Neural progenitor cell (in vitro differentiated cells): ENCODE measurements at regions not wholly inside any gene's neighbourhood (a gene's known extent, or its start where the extent isn't known, plus 50 kb on each side); places are given as distances from the start of the nearest gene placed in this dataset.

Source experiments
- DNase-seq: peaks from one replicate; pipeline ENCODE4 v3.0.0-alpha.2; 2016; ENCODE audit warnings: low spot score
- H2AFZ ChIP-seq: fragments of 200-600 bp; sonication (generic); replicated peaks from 2 replicates; pipeline ENCODE4 v1.6.1; 2016; ENCODE audit warnings: antibody characterized with exemption
- H3F3A ChIP-seq: fragments of 200-600 bp; sonication (generic); 2 replicates; pipeline ENCODE4 v1.6.1; 2016; ENCODE audit warnings: antibody characterized with exemption, low read depth
- H3K27ac ChIP-seq: fragments of 200-600 bp; sonication (generic); 2 replicates; pipeline ENCODE4 v1.5.1; 2016; ENCODE audit warnings: mild to moderate bottlenecking
- H3K27me3 ChIP-seq: fragments of 200-600 bp; sonication (generic); 2 replicates; pipeline ENCODE4 v1.6.1; 2016; ENCODE audit warnings: mild to moderate bottlenecking, moderate library complexity
- H3K36me3 ChIP-seq: fragments of 200-600 bp; sonication (generic); 2 replicates; pipeline ENCODE4 v1.5.1; 2016
- H3K4me1 ChIP-seq: fragments of 200-600 bp; sonication (generic); 2 replicates; pipeline ENCODE4 v1.6.1; 2016; ENCODE audit warnings: mixed run types
- H3K4me2 ChIP-seq: fragments of 200-600 bp; sonication (generic); 2 replicates; pipeline ENCODE4 v1.6.1; 2016
- H3K4me3 ChIP-seq: fragments of 200-600 bp; sonication (generic); 2 replicates; pipeline ENCODE4 v1.5.1; 2016
- H3K79me2 ChIP-seq: fragments of 200-600 bp; sonication (generic); 2 replicates; pipeline ENCODE4 v1.6.1; 2016; ENCODE audit warnings: low read depth
- H3K9ac ChIP-seq: fragments of 200-600 bp; sonication (generic); 2 replicates; pipeline ENCODE4 v1.6.1; 2016
- H3K9me3 ChIP-seq: fragments of 200-600 bp; sonication (generic); 2 replicates; pipeline ENCODE4 v1.5.1; 2016; ENCODE audit warnings: low read depth
- H4K20me1 ChIP-seq: fragments of 200-600 bp; sonication (generic); 2 replicates; pipeline ENCODE4 v1.6.1; 2016; ENCODE audit warnings: low read depth
- H3K27ac Mint-ChIP-seq: 3 replicates; pipeline ENCODE4 v1.8.0; 2021; ENCODE audit warnings: mixed read lengths
- H3K27me3 Mint-ChIP-seq: 2 replicates; pipeline ENCODE4 v1.8.0; 2022; ENCODE audit warnings: low read depth, mild to moderate bottlenecking, inconsistent platforms, moderate library complexity, mixed read lengths; ENCODE audit not compliant: insufficient read depth
- H3K36me3 Mint-ChIP-seq: 3 replicates; pipeline ENCODE4 v1.8.0; 2021; ENCODE audit warnings: mixed read lengths
- H3K4me1 Mint-ChIP-seq: 3 replicates; pipeline ENCODE4 v1.8.0; 2021; ENCODE audit warnings: mixed read lengths
- H3K4me3 Mint-ChIP-seq: 3 replicates; pipeline ENCODE4 v1.8.0; 2021; ENCODE audit warnings: mild to moderate bottlenecking, moderate library complexity, mixed read lengths
- H3K9me3 Mint-ChIP-seq: 3 replicates; pipeline ENCODE4 v1.8.0; 2020; ENCODE audit warnings: mixed read lengths
- CTCF ChIP-seq: fragments of 200-600 bp; sonication (generic); IDR thresholded peaks from 2 replicates; pipeline ENCODE4 v1.5.1; 2017; ENCODE audit warnings: antibody characterized with exemption, mild to moderate bottlenecking
- EZH2 ChIP-seq: fragments of 200-600 bp; sonication (generic); IDR thresholded peaks from 2 replicates; pipeline ENCODE4 v1.6.1; 2017; ENCODE audit warnings: antibody characterized with exemption, mild to moderate bottlenecking, moderate library complexity
- EZH2phosphoT487 ChIP-seq: fragments of 200-600 bp; sonication (generic); IDR thresholded peaks from 2 replicates; pipeline ENCODE4 v1.6.1; 2017; ENCODE audit warnings: antibody characterized with exemption

- Histone ChIP-seq H3K4me3 (no peak overlapping the region), H3K79me2 (no peaks in the 10 kb centered on the region), H3K36me3 (no peaks in the 10 kb centered on the region), H3K4me2 (no peak overlapping the region), H3K27ac (no peak overlapping the region), H3K4me1 (peaks cover 8% of the 10 kb centered on the region), H3K9ac (no peak overlapping the region), H3F3A (no peaks in the 10 kb centered on the region), H3K9me3 (no peaks in the 10 kb centered on the region), H4K20me1 (no peaks in the 10 kb centered on the region), H2AFZ (no peak overlapping the region), H3K27me3 (no peaks in the 10 kb centered on the region)
- DNase-seq = no peak
- TF ChIP-seq EZH2 = no peak
- no peak for TF ChIP-seq EZH2phosphoT487
- TF ChIP-seq CTCF = no peak
- Mint-ChIP-seq H3K27ac (no peak overlapping the region), H3K27me3 (peaks cover 2% of the 10 kb centered on the region), H3K4me3 (no peak overlapping the region), H3K36me3 (peaks cover 11% of the 10 kb centered on the region), H3K4me1 (peaks cover 11% of the 10 kb centered on the region), H3K9me3 (peaks cover 34% of the 10 kb centered on the region)
Measured at GRCh38 chr4:123822353-123822752, 425.8 kb downstream of the SPRY1 start.

- no peak for TF ChIP-seq EZH2
- no peak for TF ChIP-seq EZH2phosphoT487
- no peak for TF ChIP-seq CTCF
- no peak overlapping the region for H3K27ac ChIP-seq
- H4K20me1 ChIP-seq = no peaks in the 10 kb centered on the region
- no peak overlapping the region for H3K27ac Mint-ChIP-seq
- peaks cover 34% of the 10 kb centered on the region for H3K9me3 Mint-ChIP-seq
- no peak overlapping the region for H3K9ac ChIP-seq
- peaks cover 8% of the 10 kb centered on the region for H3K4me1 ChIP-seq
- H3K4me1 Mint-ChIP-seq = peaks cover 11% of the 10 kb centered on the region
- DNase-seq = no peak
- H3K9me3 ChIP-seq = no peaks in the 10 kb centered on the region
- H3K27me3 Mint-ChIP-seq = peaks cover 2% of the 10 kb centered on the region
- no peak overlapping the region for H3K4me3 Mint-ChIP-seq
- H3K27me3 ChIP-seq = no peaks in the 10 kb centered on the region
- no peaks in the 10 kb centered on the region for H3K79me2 ChIP-seq
- no peaks in the 10 kb centered on the region for H3F3A ChIP-seq
- H3K4me2 ChIP-seq = no peak overlapping the region
- no peaks in the 10 kb centered on the region for H3K36me3 ChIP-seq
- no peak overlapping the region for H2AFZ ChIP-seq
- no peak overlapping the region for H3K4me3 ChIP-seq
- peaks cover 11% of the 10 kb centered on the region for H3K36me3 Mint-ChIP-seq
Measured at GRCh38 chr4:123823244-123823643, 426.6 kb downstream of the SPRY1 start.

- H3K4me1 ChIP-seq = peaks cover 8% of the 10 kb centered on the region
- Mint-ChIP-seq H3K4me3 (no peak overlapping the region), H3K9me3 (peaks cover 41% of the 10 kb centered on the region), H3K27me3 (peaks cover 2% of the 10 kb centered on the region), H3K4me1 (peaks cover 11% of the 10 kb centered on the region), H3K36me3 (peaks cover 7% of the 10 kb centered on the region), H3K27ac (no peak overlapping the region)
- no peaks in the 10 kb centered on the region for H3K36me3 ChIP-seq
- no peaks in the 10 kb centered on the region for H3K9me3 ChIP-seq
- H3K4me3 ChIP-seq = no peak overlapping the region
- no peaks in the 10 kb centered on the region for H3F3A ChIP-seq
- no peaks in the 10 kb centered on the region for H4K20me1 ChIP-seq
- H3K27ac ChIP-seq = no peak overlapping the region
- H2AFZ ChIP-seq = no peak overlapping the region
- DNase-seq = no peak
- no peak overlapping the region for H3K9ac ChIP-seq
- no peaks in the 10 kb centered on the region for H3K79me2 ChIP-seq
- no peaks in the 10 kb centered on the region for H3K27me3 ChIP-seq
- no peak overlapping the region for H3K4me2 ChIP-seq
- TF ChIP-seq EZH2phosphoT487 = no peak
- no peak for TF ChIP-seq EZH2
- no peak for TF ChIP-seq CTCF
Measured at GRCh38 chr4:123824524-123824923, 427.9 kb downstream of the SPRY1 start.
